PC-9 (cell line): ENCODE measurements at regions not wholly inside any gene's neighbourhood (a gene's known extent, or its start where the extent isn't known, plus 50 kb on each side); places are given as distances from the start of the nearest gene placed in this dataset.

Source experiments
- BruUV-seq: library from RNA; stranded (reverse); fragments of 400-500 nt; replicated peaks from 2 replicates; lab custom pipeline; 2021; lab: Mats Ljungman, UMichigan
- CTCF ChIA-PET: fragments of 300-600 bp; sonication (Branson Sonifier 250); formaldehyde crosslinking; loops from one replicate; lab custom pipeline; 2022; ENCODE audit warnings: antibody characterized with exemption; lab: Charles Lee
- POLR2A ChIA-PET: fragments of 300-600 bp; sonication (Branson Sonifier 250); formaldehyde crosslinking; loops from one replicate; lab custom pipeline; 2022; ENCODE audit warnings: antibody characterized with exemption; ENCODE audit not compliant: unreplicated experiment; lab: Charles Lee
- DNase-seq, 2 experiments: peaks; one replicate each; pipeline versions ENCODE4 v3.0.0 to v3.0.0-alpha.2; 2015 to 2022; ENCODE audit warnings: mixed read lengths in 1 of 2
- H2AFZ ChIP-seq: fragments of 200-600 bp; sonication (generic); 2 replicates; pipeline ENCODE4 v1.8.1; 2017; ENCODE audit warnings: antibody characterized with exemption
- H3F3A ChIP-seq: fragments of 200-600 bp; sonication (generic); 2 replicates; pipeline ENCODE4 v1.8.1; 2017; ENCODE audit warnings: antibody characterized with exemption, mild to moderate bottlenecking, low read depth; ENCODE audit not compliant: insufficient read depth
- H3K27ac ChIP-seq: fragments of 200-600 bp; sonication (generic); 2 replicates; pipeline ENCODE4 v1.6.1; 2016; ENCODE audit warnings: mixed run types
- H3K27me3 ChIP-seq: fragments of 200-600 bp; sonication (generic); 2 replicates; pipeline ENCODE4 v1.6.1; 2016; ENCODE audit warnings: low read depth, mixed run types; ENCODE audit not compliant: insufficient read depth
- H3K36me3 ChIP-seq: fragments of 200-600 bp; sonication (generic); 2 replicates; pipeline ENCODE4 v1.6.1; 2016; ENCODE audit warnings: low read depth, mixed run types
- H3K4me1 ChIP-seq: fragments of 200-600 bp; sonication (generic); replicated peaks from 2 replicates; pipeline ENCODE4 v1.6.1; 2016; ENCODE audit warnings: mixed run types; ENCODE audit not compliant: insufficient read depth
- H3K4me2 ChIP-seq: fragments of 200-600 bp; sonication (generic); 2 replicates; pipeline ENCODE4 v1.6.1; 2017; ENCODE audit warnings: mixed run types
- H3K4me3 ChIP-seq: fragments of 200-600 bp; sonication (generic); 2 replicates; pipeline ENCODE4 v1.6.1; 2016; ENCODE audit warnings: mixed run types
- H3K79me2 ChIP-seq: fragments of 200-600 bp; sonication (generic); 2 replicates; pipeline ENCODE4 v1.6.1; 2017; ENCODE audit warnings: low read depth, mixed run types
- H3K9me2 ChIP-seq: fragments of 200-600 bp; sonication (generic); 2 replicates; pipeline ENCODE4 v1.8.1; 2017; ENCODE audit warnings: mild to moderate bottlenecking; ENCODE audit not compliant: insufficient read depth
- H3K9me3 ChIP-seq: fragments of 200-600 bp; sonication (generic); 2 replicates; pipeline ENCODE4 v1.8.1; 2016; ENCODE audit warnings: low read depth; ENCODE audit not compliant: insufficient read depth
- H4K20me1 ChIP-seq: fragments of 200-600 bp; sonication (generic); 2 replicates; pipeline ENCODE4 v1.8.1; 2017; ENCODE audit not compliant: insufficient read depth
- CTCF ChIP-seq: fragments of 200-600 bp; sonication (generic); conservative IDR thresholded peaks from 2 replicates; pipeline ENCODE4 v1.6.1; 2017; ENCODE audit warnings: mixed run types, antibody characterized with exemption, mild to moderate bottlenecking, moderate library complexity
- EZH2 ChIP-seq: fragments of 200-600 bp; sonication (generic); IDR thresholded peaks from 2 replicates; pipeline ENCODE4 v1.8.0; 2017; ENCODE audit warnings: antibody characterized with exemption, low read depth
- intact Hi-C: fragments of 100-400 bp; cut with micrococcal nuclease; formaldehyde crosslinking; loops from one replicate; pipeline ENCODE4 v1.10.0; 2022; ENCODE audit not compliant: unreplicated experiment

GRCh38 chr1:213615226-213615916 is 372.4 kb upstream of the PROX1 start:
- POLR2A ChIA-PET = no interaction called here
- H2AFZ ChIP-seq = no peak overlapping the region

GRCh38 chr1:213617133-213617532 is 370.6 kb upstream of the PROX1 start:
- intact Hi-C loops = no loop called here
- Histone ChIP-seq H3K9me2 (peaks cover 4% of the 10 kb centered on the region; the same call in 1 of the 2 replicates), H3K27me3 (no peaks in the 10 kb centered on the region), H3F3A (no peaks in the 10 kb centered on the region), H3K36me3 (no peaks in the 10 kb centered on the region), H3K27ac (no peak overlapping the region), H3K9me3 (no peaks in the 10 kb centered on the region), H3K4me2 (no peak overlapping the region), H3K4me1 (no peaks in the 10 kb centered on the region), H4K20me1 (no peaks in the 10 kb centered on the region), H3K4me3 (no peak overlapping the region), H2AFZ (no peak overlapping the region), H3K79me2 (no peaks in the 10 kb centered on the region)
- CTCF ChIA-PET = no interaction called here
- TF ChIP-seq EZH2 (no peak), CTCF (no peak)
- BruUV-seq = no TSS peak
- DNase-seq = no peak
- POLR2A ChIA-PET = no interaction called here

More at GRCh38 chr1:213615226-213615916, 372.4 kb upstream of the PROX1 start:
- Histone ChIP-seq H3K9me3 (no peaks in the 10 kb centered on the region), H3K27ac (no peak overlapping the region), H3K79me2 (no peaks in the 10 kb centered on the region), H3K27me3 (no peaks in the 10 kb centered on the region), H3K36me3 (no peaks in the 10 kb centered on the region), H3K9me2 (peaks cover 4% of the 10 kb centered on the region; the same call in 1 of the 2 replicates), H3K4me2 (no peak overlapping the region), H4K20me1 (no peaks in the 10 kb centered on the region), H3K4me1 (no peaks in the 10 kb centered on the region), H3K4me3 (no peak overlapping the region), H3F3A (no peaks in the 10 kb centered on the region)
- TF ChIP-seq CTCF (no peak), EZH2 (no peak)
- intact Hi-C loops = no loop called here
- no TSS peak for BruUV-seq
- CTCF ChIA-PET = no interaction called here
- DNase-seq = no peak

- Histone ChIP-seq H3K4me1 (no peaks in the 10 kb centered on the region), H3K27me3 (no peaks in the 10 kb centered on the region), H3K9me3 (no peaks in the 10 kb centered on the region), H3K9me2 (peaks cover 4% of the 10 kb centered on the region; the same call in 1 of the 2 replicates), H3K4me3 (no peak overlapping the region), H3F3A (no peaks in the 10 kb centered on the region), H3K4me2 (no peak overlapping the region), H2AFZ (no peak overlapping the region), H3K27ac (no peak overlapping the region), H3K36me3 (no peaks in the 10 kb centered on the region), H4K20me1 (no peaks in the 10 kb centered on the region), H3K79me2 (no peaks in the 10 kb centered on the region)
- ChIA-PET CTCF (no interaction called here), POLR2A (no interaction called here)
- no peak for DNase-seq
- TF ChIP-seq CTCF (no peak), EZH2 (no peak)
- intact Hi-C loops = no loop called here
- BruUV-seq = no TSS peak
Measured at GRCh38 chr1:213618094-213618493, 369.7 kb upstream of the PROX1 start.
